Esophagus squamous epithelium (tissue), 5 donors: ENCODE measurements at regions not wholly inside any gene's neighbourhood (a gene's known extent, or its start where the extent isn't known, plus 50 kb on each side); places are given as distances from the start of the nearest gene placed in this dataset.

ENCODE experiments used
- DNase-seq: peaks from one replicate; lab custom pipeline; 2025; lab: John Stamatoyannopoulos, UW
- H3K27ac ChIP-seq, 4 donors: fragments of 200-600 bp; sonication (generic); one replicate each; pipeline ENCODE4 v1.5.1; 2016 to 2019; ENCODE audit warnings: mild to moderate bottlenecking in 1 of 4
- H3K27me3 ChIP-seq, 4 donors: fragments of 200-600 bp; sonication (generic); 1 replicate in 3 of 4; 2 replicates in 1 of 4; pipeline versions ENCODE4 v1.5.1 to v1.6.0; 2017 to 2021; ENCODE audit warnings: antibody characterized with exemption in 1 of 4
- H3K36me3 ChIP-seq, 3 donors: fragments of 200-600 bp; sonication (generic); one replicate each; pipeline ENCODE4 v1.5.1; 2016 to 2019
- H3K4me1 ChIP-seq, 3 donors: fragments of 200-600 bp; sonication (generic); one replicate each; pipeline ENCODE4 v1.5.1; 2017 to 2019
- H3K4me3 ChIP-seq, 4 donors: fragments of 200-600 bp; sonication (generic); 1 replicate in 3 of 4; 2 replicates in 1 of 4; pipeline ENCODE4 v1.5.1; 2016 to 2019; ENCODE audit warnings: mild to moderate bottlenecking in 2 of 4, moderate library complexity in 1 of 4
- H3K9me3 ChIP-seq, 3 donors: fragments of 200-600 bp; sonication (generic); one replicate each; pipeline ENCODE4 v1.5.1; 2016 to 2019
- POLR2A ChIP-seq, 4 donors: fragments of 450-650 bp; IDR thresholded peaks; one replicate each; pipeline ENCODE4 v1.6.1; 2017; ENCODE audit warnings: antibody characterized with exemption in 4 of 4, mild to moderate bottlenecking in 4 of 4, moderate library complexity in 3 of 4
- whole genome bisulfite sequencing, 2 donors: methylation state at CpG; one replicate each; pipeline ENCODE4 v1.1.5; 2018; 5-methylcytosine and 5-hydroxymethylcytosine counted together
- intact Hi-C: fragments of 100-400 bp; cut with DNase I; formaldehyde crosslinking; loops from one replicate; pipeline ENCODE4 v1.15.0; 2022
- TF ChIP-seq, protein P1 (sequence below), 6 experiments: fragments of 450-650 bp in 4 of 6; fragments of 200-600 bp in 2 of 6; sonication (generic) in 2 of 6; IDR thresholded peaks; one replicate each; pipeline ENCODE4 v1.5.1; 2016 to 2019; ENCODE audit warnings: antibody characterized with exemption in 6 of 6, mild to moderate bottlenecking in 4 of 6, moderate library complexity in 4 of 6
- donor health status: DM: yes; HTN: yes; CAD: no.

- intact Hi-C loops = no loop called here
- Histone ChIP-seq H3K4me1 (no peaks in the 10 kb centered on the region), H3K27me3 (no peaks in the 10 kb centered on the region), H3K27ac (no peak overlapping the region), H3K36me3 (no peaks in the 10 kb centered on the region), H3K4me3 (no peak overlapping the region), H3K9me3 (no peaks in the 10 kb centered on the region)
- TF ChIP-seq POLR2A (IDR thresholded peaks at IDR 0.05) = no peak
- TF ChIP-seq, protein P1, sequence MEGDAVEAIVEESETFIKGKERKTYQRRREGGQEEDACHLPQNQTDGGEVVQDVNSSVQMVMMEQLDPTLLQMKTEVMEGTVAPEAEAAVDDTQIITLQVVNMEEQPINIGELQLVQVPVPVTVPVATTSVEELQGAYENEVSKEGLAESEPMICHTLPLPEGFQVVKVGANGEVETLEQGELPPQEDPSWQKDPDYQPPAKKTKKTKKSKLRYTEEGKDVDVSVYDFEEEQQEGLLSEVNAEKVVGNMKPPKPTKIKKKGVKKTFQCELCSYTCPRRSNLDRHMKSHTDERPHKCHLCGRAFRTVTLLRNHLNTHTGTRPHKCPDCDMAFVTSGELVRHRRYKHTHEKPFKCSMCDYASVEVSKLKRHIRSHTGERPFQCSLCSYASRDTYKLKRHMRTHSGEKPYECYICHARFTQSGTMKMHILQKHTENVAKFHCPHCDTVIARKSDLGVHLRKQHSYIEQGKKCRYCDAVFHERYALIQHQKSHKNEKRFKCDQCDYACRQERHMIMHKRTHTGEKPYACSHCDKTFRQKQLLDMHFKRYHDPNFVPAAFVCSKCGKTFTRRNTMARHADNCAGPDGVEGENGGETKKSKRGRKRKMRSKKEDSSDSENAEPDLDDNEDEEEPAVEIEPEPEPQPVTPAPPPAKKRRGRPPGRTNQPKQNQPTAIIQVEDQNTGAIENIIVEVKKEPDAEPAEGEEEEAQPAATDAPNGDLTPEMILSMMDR (IDR thresholded peaks at IDR 0.05) = no peak
- WGBS, 2 donors = 42 to 60% methylated on average over 1 of the region's 1 CpG
- DNase-seq = no peak
Measured at GRCh38 chr18:73544032-73544431, 603.6 kb downstream of the FBXO15 start.

DNA sequence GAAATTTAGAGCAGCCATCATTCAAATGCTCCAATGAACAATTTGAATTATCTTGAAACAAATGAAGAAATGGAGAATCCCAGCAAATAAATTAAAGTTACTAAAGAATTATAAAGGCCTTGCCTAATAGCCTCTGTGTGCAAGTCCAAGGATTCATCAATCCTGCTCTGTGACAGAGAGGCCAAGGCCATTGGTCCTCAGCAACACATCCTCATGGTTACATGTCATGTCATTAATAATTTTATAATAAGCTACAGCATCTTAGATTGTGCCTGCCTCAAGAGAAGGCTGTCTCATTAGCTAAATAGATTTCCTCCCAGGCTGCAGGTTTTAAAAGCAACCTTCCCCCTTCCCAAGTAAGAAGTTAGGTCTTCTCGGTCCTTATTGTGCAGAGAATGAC, 611.6 kb downstream of the FBXO15 start:
- no peaks in the 10 kb centered on the region for H3K36me3 ChIP-seq
- DNase-seq = no peak
- H3K4me1 ChIP-seq = no peaks in the 10 kb centered on the region
- WGBS, 2 donors = 0 to 100% methylated on average over 1 of the region's 1 CpG
- intact Hi-C loops = no loop called here
- H3K27me3 ChIP-seq = no peaks in the 10 kb centered on the region
- TF ChIP-seq POLR2A (IDR thresholded peaks at IDR 0.05) = no peak
- TF ChIP-seq, protein P1 (IDR thresholded peaks at IDR 0.05) = no peak
- peaks cover 0 to 2% (median 0%) of the 10 kb centered on the region in 3 donors for H3K9me3 ChIP-seq
- no peak overlapping the region for H3K27ac ChIP-seq
- H3K4me3 ChIP-seq = no peak overlapping the region

DNA sequence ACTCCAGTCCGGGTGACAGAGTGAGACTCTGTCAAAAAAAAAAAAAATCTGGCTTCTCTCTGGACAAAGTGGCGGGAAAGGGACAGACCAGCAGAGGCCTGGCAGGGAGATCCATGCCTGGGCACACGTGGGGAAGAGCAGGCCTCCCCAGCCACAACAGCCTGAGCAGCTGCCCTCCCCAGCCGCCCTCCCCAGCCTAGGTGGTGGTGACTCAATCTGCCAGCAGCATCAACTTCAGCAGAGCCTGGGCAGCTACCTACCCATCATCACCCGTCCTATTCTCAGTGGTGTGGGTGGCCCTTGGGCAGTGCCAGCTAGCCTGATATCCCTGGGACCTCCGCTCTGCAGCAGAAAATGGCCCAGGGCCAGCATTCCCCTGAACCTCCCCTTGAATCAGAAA, 612.4 kb downstream of the FBXO15 start:
- H3K27me3 ChIP-seq = no peaks in the 10 kb centered on the region
- H3K36me3 ChIP-seq = no peaks in the 10 kb centered on the region
- intact Hi-C loops = no loop called here
- no peaks in the 10 kb centered on the region for H3K4me1 ChIP-seq
- no peak overlapping the region for H3K27ac ChIP-seq
- peaks cover 0 to 5% (median 0%) of the 10 kb centered on the region in 3 donors for H3K9me3 ChIP-seq
- DNase-seq = no peak
- WGBS, 2 donors = 60 to 62% methylated on average over 4 to 5 of the region's 6 CpGs
- H3K4me3 ChIP-seq = no peak overlapping the region
- TF ChIP-seq, protein P1 (IDR thresholded peaks at IDR 0.05) = no peak
- TF ChIP-seq POLR2A (IDR thresholded peaks at IDR 0.05) = no peak

DNA sequence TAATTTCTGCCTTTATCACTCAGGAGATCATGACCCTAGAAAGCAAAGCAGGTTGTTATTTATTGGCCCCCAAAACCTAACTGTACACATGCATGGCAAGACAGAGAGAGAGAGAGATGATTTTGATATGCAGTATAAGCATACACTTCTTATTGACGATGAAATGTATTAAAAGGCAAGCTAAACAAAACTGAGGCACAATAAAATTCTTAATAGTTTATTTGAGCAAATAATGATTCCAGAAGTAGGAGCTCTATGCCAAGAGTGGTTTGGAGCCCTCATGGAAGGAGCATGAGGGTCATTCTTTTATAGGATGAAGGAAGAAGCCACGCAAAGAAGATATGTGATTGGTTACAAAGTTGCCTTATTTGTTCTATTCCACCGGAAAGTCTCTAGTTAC, 616.0 kb downstream of the FBXO15 start:
- Histone ChIP-seq H3K4me1 (no peaks in the 10 kb centered on the region), H3K27me3 (no peaks in the 10 kb centered on the region), H3K36me3 (no peaks in the 10 kb centered on the region), H3K4me3 (no peak overlapping the region), H3K9me3 (peaks cover 0 to 5% (median 0%) of the 10 kb centered on the region in 3 donors), H3K27ac (no peak overlapping the region)
- TF ChIP-seq, protein P1 (IDR thresholded peaks at IDR 0.05) = no peak
- TF ChIP-seq POLR2A (IDR thresholded peaks at IDR 0.05) = no peak
- intact Hi-C loops = no loop called here
- WGBS, 2 donors = 91 to 96% methylated on average over 3 of the region's 3 CpGs
- DNase-seq = no peak

DNA sequence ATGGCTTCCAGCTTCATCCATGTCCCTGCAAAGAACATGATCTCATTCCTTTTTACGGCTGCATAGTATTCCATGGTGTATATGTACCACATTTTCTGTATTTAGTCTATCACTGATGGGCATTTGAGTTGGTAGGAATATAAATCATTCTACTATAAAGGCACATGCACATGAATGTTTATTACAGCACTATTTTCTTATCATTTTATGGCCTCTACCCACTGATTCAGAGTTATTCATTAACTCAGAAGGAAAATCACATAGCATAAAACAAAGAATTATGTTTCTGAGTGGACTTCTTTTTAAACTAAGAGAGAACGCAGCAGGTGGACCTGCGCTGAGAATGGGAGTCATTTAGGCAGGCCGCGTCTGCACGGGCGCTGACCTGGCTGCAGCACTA, 619.6 kb downstream of the FBXO15 start:
- Histone ChIP-seq H3K9me3 (peaks cover 0 to 5% (median 0%) of the 10 kb centered on the region in 3 donors), H3K4me3 (no peak overlapping the region), H3K27ac (no peak overlapping the region), H3K4me1 (no peaks in the 10 kb centered on the region), H3K27me3 (no peaks in the 10 kb centered on the region), H3K36me3 (no peaks in the 10 kb centered on the region)
- no peak for TF ChIP-seq POLR2A (IDR thresholded peaks at IDR 0.05)
- TF ChIP-seq, protein P1 (IDR thresholded peaks at IDR 0.05) = no peak
- intact Hi-C loops = no loop called here
- WGBS, 2 donors = 81 to 82% methylated on average over 7 of the region's 7 CpGs
- DNase-seq = no peak
